A673 (cell line): ENCODE measurements at regions not wholly inside any gene's neighbourhood (a gene's known extent, or its start where the extent isn't known, plus 50 kb on each side); places are given as distances from the start of the nearest gene placed in this dataset.

Experiments used
- BruUV-seq: library from RNA; stranded (reverse); fragments of 400-500 nt; replicated peaks from 2 replicates; lab custom pipeline; 2021; lab: Mats Ljungman, UMichigan
- CTCF ChIA-PET: fragments of 300-600 bp; sonication (Branson Sonifier 250); formaldehyde crosslinking; loops from one replicate; lab custom pipeline; 2022; ENCODE audit warnings: antibody characterized with exemption; lab: Charles Lee
- POLR2A ChIA-PET: fragments of 300-600 bp; sonication (Branson Sonifier 250); formaldehyde crosslinking; loops from one replicate; lab custom pipeline; 2022; ENCODE audit warnings: antibody characterized with exemption; ENCODE audit not compliant: low non-redundant PET; lab: Charles Lee
- DNase-seq: peaks from one replicate; pipeline ENCODE4 v3.0.0-alpha.2; 2015; ENCODE audit warnings: low spot score
- H3K27ac ChIP-seq: fragments of 200-600 bp; sonication (generic); 2 replicates; pipeline ENCODE4 v1.5.1; 2016; ENCODE audit warnings: mixed run types, low read depth, mild to moderate bottlenecking, mixed read lengths, antibody characterized with exemption, low read length; ENCODE audit not compliant: poor library complexity, severe bottlenecking
- H3K27me3 ChIP-seq: fragments of 200-600 bp; sonication (generic); replicated peaks from 2 replicates; pipeline ENCODE4 v1.6.1; 2017; ENCODE audit warnings: mixed run types, low read depth, mild to moderate bottlenecking, mixed read lengths, antibody characterized with exemption, low read length; ENCODE audit not compliant: insufficient read depth, poor library complexity
- H3K36me3 ChIP-seq: fragments of 200-600 bp; sonication (generic); 2 replicates; pipeline ENCODE4 v1.6.1; 2016; ENCODE audit warnings: mixed run types, mild to moderate bottlenecking, mixed read lengths, antibody characterized with exemption, low read length; ENCODE audit not compliant: insufficient read depth, poor library complexity, severe bottlenecking
- H3K4me1 ChIP-seq: fragments of 200-600 bp; sonication (generic); 2 replicates; pipeline ENCODE4 v1.6.1; 2017; ENCODE audit warnings: mixed run types, mild to moderate bottlenecking, mixed read lengths, antibody characterized with exemption, low read length; ENCODE audit not compliant: insufficient read depth, poor library complexity, severe bottlenecking
- H3K4me3 ChIP-seq: fragments of 200-600 bp; sonication (generic); 2 replicates; pipeline ENCODE4 v1.5.1; 2016; ENCODE audit warnings: low read depth, mixed run types, mild to moderate bottlenecking, mixed read lengths, low read length; ENCODE audit not compliant: poor library complexity, severe bottlenecking
- H3K9me3 ChIP-seq: fragments of 200-600 bp; sonication (generic); 2 replicates; pipeline ENCODE4 v1.6.1; 2016; ENCODE audit warnings: mixed run types, low read depth, mild to moderate bottlenecking, mixed read lengths, antibody characterized with exemption, low read length; ENCODE audit not compliant: poor library complexity, severe bottlenecking
- EZH2 ChIP-seq: fragments of 200-600 bp; sonication (generic); IDR thresholded peaks from 2 replicates; pipeline ENCODE4 v1.6.1; 2017; ENCODE audit warnings: borderline replicate concordance, low read depth, mild to moderate bottlenecking, mixed read lengths, antibody characterized with exemption, low read length; ENCODE audit not compliant: poor library complexity, severe bottlenecking
- intact Hi-C: fragments of 100-400 bp; cut with micrococcal nuclease; formaldehyde crosslinking; loops from one replicate; pipeline ENCODE4 v1.10.0; 2022; ENCODE audit not compliant: unreplicated experiment
- TF ChIP-seq, protein P1 (sequence below): fragments of 300-800, 200-600 bp; sonication (generic); conservative IDR thresholded peaks from 2 replicates; pipeline ENCODE4 v1.5.1; 2017; ENCODE audit warnings: low read depth, mild to moderate bottlenecking, antibody characterized with exemption, low read length, moderate library complexity, mixed read lengths

DNA sequence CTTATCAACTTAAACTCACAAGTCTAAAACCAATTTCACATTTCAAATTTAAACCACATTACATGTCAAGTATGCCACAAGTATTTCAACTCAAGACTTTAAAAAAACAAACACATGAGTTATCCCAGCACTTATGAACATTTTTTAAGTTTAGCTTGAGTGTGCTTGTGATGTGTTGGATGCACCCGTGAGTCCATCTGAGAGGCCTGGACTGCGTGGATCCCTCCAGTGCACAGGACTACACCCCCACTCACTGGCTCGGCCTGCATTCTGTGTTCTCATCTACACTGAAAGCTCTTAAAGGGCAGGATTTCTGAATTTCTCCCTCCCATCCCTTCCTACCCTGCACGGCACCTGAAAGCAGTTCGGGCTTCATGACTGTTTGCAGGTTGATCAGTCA lies 128.8 kb upstream of the CD93 start:
- peaks cover 6% of the 10 kb centered on the region for H3K9me3 ChIP-seq
- no peaks in the 10 kb centered on the region for H3K4me1 ChIP-seq
- H3K27me3 ChIP-seq: peaks cover 30% of the 10 kb centered on the region
- no peak for TF ChIP-seq EZH2
- TF ChIP-seq, protein P1, sequence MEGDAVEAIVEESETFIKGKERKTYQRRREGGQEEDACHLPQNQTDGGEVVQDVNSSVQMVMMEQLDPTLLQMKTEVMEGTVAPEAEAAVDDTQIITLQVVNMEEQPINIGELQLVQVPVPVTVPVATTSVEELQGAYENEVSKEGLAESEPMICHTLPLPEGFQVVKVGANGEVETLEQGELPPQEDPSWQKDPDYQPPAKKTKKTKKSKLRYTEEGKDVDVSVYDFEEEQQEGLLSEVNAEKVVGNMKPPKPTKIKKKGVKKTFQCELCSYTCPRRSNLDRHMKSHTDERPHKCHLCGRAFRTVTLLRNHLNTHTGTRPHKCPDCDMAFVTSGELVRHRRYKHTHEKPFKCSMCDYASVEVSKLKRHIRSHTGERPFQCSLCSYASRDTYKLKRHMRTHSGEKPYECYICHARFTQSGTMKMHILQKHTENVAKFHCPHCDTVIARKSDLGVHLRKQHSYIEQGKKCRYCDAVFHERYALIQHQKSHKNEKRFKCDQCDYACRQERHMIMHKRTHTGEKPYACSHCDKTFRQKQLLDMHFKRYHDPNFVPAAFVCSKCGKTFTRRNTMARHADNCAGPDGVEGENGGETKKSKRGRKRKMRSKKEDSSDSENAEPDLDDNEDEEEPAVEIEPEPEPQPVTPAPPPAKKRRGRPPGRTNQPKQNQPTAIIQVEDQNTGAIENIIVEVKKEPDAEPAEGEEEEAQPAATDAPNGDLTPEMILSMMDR: no peak
- H3K27ac ChIP-seq: no peak overlapping the region
- H3K36me3 ChIP-seq: no peaks in the 10 kb centered on the region
- ChIA-PET CTCF (no interaction called here), POLR2A (no interaction called here)
- H3K4me3 ChIP-seq: no peak overlapping the region
- no peak for DNase-seq
- intact Hi-C loops: no loop called here
- BruUV-seq: no TSS peak

DNA sequence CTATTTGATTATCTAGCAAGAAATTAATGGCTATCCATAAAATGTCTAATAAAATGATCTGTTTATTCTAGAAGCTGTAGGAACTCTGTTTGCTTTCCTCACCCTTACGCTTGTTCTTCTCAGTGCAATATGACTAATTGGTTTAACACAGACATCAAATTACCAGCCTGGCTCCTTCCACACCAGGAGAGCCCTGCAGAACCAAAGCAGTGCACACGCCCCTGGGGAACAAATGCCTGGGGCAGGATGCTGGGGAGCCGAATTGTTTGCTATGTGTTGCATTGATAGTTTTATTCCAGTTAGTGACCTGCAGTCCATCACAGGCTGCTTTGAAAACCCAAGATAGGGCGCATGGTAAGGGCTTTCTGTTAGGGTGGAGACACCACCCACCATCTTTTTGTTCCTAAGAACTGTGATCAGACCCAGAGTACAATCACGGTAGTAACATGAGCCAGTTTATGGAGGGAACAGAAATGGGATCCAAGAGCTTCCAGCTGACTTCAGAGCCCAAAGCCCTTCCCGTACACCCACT lies 126.4 kb upstream of the CD93 start:
- ChIA-PET POLR2A (no interaction called here), CTCF (no interaction called here)
- Histone ChIP-seq H3K4me1 (no peaks in the 10 kb centered on the region), H3K4me3 (no peak overlapping the region), H3K36me3 (no peaks in the 10 kb centered on the region), H3K27ac (no peak overlapping the region), H3K9me3 (no peaks in the 10 kb centered on the region), H3K27me3 (peaks cover 46% of the 10 kb centered on the region)
- no peak for TF ChIP-seq EZH2
- TF ChIP-seq, protein P1: no peak
- BruUV-seq: no TSS peak
- DNase-seq: no peak
- intact Hi-C loops: no loop called here

DNA sequence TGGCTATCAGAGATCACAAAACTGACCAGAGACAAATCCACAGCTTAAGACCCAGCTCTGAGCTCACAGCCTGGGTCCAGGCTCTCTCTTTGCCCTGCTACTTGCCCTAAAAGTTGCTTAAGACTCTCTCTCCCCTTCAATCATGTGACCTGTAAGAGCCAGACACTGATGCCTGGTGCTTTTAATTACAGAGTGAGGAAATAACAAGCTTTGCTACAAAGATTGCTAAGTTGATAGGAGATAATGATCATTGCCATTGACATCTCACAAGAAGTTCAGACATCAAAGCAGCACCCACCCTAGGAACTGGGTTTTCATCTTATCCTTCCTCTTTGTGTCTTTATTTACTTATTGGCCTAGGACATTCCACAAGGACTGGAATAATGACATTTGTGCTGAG lies 125.9 kb upstream of the CD93 start:
- no TSS peak for BruUV-seq
- Histone ChIP-seq H3K27ac (no peak overlapping the region), H3K27me3 (peaks cover 46% of the 10 kb centered on the region), H3K9me3 (no peaks in the 10 kb centered on the region), H3K4me3 (no peak overlapping the region), H3K4me1 (no peaks in the 10 kb centered on the region), H3K36me3 (no peaks in the 10 kb centered on the region)
- TF ChIP-seq, protein P1: no peak
- TF ChIP-seq EZH2: no peak
- CTCF ChIA-PET: no interaction called here
- intact Hi-C loops: no loop called here
- DNase-seq: no peak
- POLR2A ChIA-PET: no interaction called here
